DOHH2 (cell line): ENCODE measurements at regions not wholly inside any gene's neighbourhood (a gene's known extent, or its start where the extent isn't known, plus 50 kb on each side); places are given as distances from the start of the nearest gene placed in this dataset.

Experiments
- EZH2phosphoT487 ChIP-seq: fragments of 200-600 bp; sonication (generic); IDR thresholded peaks from 2 replicates; pipeline ENCODE4 v1.6.1; 2017; ENCODE audit warnings: borderline replicate concordance, mild to moderate bottlenecking, antibody characterized with exemption, low read length, moderate library complexity, mixed read lengths
- TF ChIP-seq, protein P1 (sequence below): fragments of 200-600 bp; sonication (generic); IDR thresholded peaks from one replicate; pipeline ENCODE4 v1.5.1; 2014; ENCODE audit warnings: antibody characterized with exemption, mild to moderate bottlenecking, low read depth, low read length; ENCODE audit not compliant: poor library complexity, severe bottlenecking

DNA sequence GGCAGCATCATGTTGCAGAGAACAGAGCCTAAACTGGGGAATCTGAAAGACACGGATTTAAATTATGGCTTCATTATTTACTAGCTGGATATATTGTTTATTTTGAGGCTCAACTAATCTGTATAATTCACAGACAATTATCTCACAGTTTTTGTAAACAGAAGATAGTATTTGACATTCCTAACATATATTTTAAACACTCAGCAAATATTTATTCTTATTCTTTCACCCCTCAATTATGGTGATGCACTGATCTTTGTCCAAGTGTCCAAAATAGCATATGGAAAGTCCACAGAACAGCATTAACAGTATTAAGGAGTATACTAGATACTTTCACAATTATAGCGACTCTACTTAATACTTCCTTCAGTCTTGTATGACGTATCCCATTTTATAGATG lies 257.0 kb downstream of the ADGRG6 start:
- TF ChIP-seq, protein P1, sequence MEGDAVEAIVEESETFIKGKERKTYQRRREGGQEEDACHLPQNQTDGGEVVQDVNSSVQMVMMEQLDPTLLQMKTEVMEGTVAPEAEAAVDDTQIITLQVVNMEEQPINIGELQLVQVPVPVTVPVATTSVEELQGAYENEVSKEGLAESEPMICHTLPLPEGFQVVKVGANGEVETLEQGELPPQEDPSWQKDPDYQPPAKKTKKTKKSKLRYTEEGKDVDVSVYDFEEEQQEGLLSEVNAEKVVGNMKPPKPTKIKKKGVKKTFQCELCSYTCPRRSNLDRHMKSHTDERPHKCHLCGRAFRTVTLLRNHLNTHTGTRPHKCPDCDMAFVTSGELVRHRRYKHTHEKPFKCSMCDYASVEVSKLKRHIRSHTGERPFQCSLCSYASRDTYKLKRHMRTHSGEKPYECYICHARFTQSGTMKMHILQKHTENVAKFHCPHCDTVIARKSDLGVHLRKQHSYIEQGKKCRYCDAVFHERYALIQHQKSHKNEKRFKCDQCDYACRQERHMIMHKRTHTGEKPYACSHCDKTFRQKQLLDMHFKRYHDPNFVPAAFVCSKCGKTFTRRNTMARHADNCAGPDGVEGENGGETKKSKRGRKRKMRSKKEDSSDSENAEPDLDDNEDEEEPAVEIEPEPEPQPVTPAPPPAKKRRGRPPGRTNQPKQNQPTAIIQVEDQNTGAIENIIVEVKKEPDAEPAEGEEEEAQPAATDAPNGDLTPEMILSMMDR = no peak
- no peak for TF ChIP-seq EZH2phosphoT487
